ENCODE measurements at regions not wholly inside any gene's neighbourhood (a gene's known extent, or its start where the extent isn't known, plus 50 kb on each side); places are given as distances from the start of the nearest gene placed in this dataset.

DNA sequence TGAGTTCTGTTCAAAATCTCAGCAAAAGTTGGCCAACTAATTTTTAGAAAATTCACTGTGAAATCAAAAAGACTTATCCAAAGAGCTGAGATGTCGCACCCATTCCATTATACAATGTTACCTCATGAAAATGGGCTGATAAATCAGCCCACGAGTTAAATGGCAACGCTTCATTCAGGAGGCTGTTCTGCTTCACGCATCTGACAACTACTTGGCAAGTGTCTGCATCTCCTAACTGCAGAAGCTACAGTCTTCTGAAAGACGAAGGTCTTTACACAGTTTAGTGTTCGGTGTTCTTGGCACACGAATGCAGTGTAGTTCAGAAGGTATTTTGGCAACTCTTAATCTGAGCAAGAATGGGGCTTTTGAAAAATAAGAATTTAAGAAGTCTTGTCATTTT lies 166.6 kb upstream of the DKK2 start:
- intact Hi-C loops (cut with micrococcal nuclease; ENCODE audit: unreplicated experiment): no loop called here
- BruUV-seq (replicated peaks): no TSS peak
- CTCF ChIA-PET: no interaction called here

DNA sequence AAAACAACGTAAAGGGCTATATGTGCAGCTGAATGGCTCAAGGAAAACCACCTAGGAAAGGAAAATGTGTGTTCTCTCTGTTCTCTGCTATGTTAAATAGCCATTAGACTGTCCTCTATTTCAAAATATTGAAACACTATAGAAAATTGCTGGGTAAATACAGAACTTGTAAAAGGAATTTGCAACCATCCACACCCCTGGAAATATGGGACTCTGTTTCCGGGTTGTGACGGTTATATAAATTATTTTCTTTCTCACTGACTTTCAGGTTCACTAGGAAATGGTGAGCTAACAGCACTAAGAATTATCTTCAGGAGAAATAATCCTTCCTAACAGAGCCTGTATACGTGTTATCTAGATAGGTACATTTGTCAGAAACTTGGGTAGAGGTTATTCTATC lies 161.0 kb upstream of the DKK2 start:
- H3K27ac ChIP-seq (ENCODE audit: low read depth, low read length, poor library complexity, severe bottlenecking): no peak overlapping the region
- H3K27me3 ChIP-seq (replicated peaks; ENCODE audit: insufficient read depth, low read depth, low read length, poor library complexity): no peaks in the 10 kb centered on the region
- ChIA-PET CTCF (no interaction called here), POLR2A (ENCODE audit: low non-redundant PET) (no interaction called here)
- H3K9me3 ChIP-seq (ENCODE audit: low read depth, low read length, poor library complexity, severe bottlenecking): peaks cover 3% of the 10 kb centered on the region
- intact Hi-C loops (cut with micrococcal nuclease; ENCODE audit: unreplicated experiment): no loop called here
- H3K4me1 ChIP-seq (ENCODE audit: insufficient read depth, low read length, poor library complexity, severe bottlenecking): no peaks in the 10 kb centered on the region
- no peaks in the 10 kb centered on the region for H3K36me3 ChIP-seq (ENCODE audit: insufficient read depth, low read length, poor library complexity, severe bottlenecking)
- no peak overlapping the region for H3K4me3 ChIP-seq (ENCODE audit: low read depth, low read length, poor library complexity, severe bottlenecking)
- BruUV-seq (replicated peaks): no TSS peak
- no peak for DNase-seq (ENCODE audit: low spot score)
- no peak for TF ChIP-seq EZH2 (IDR thresholded peaks at IDR 0.05; ENCODE audit: borderline replicate concordance, low read depth, low read length, poor library complexity, severe bottlenecking)
- TF ChIP-seq, protein P1, sequence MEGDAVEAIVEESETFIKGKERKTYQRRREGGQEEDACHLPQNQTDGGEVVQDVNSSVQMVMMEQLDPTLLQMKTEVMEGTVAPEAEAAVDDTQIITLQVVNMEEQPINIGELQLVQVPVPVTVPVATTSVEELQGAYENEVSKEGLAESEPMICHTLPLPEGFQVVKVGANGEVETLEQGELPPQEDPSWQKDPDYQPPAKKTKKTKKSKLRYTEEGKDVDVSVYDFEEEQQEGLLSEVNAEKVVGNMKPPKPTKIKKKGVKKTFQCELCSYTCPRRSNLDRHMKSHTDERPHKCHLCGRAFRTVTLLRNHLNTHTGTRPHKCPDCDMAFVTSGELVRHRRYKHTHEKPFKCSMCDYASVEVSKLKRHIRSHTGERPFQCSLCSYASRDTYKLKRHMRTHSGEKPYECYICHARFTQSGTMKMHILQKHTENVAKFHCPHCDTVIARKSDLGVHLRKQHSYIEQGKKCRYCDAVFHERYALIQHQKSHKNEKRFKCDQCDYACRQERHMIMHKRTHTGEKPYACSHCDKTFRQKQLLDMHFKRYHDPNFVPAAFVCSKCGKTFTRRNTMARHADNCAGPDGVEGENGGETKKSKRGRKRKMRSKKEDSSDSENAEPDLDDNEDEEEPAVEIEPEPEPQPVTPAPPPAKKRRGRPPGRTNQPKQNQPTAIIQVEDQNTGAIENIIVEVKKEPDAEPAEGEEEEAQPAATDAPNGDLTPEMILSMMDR (conservative IDR thresholded peaks at IDR 0.05; ENCODE audit: low read depth, low read length): no peak

More for the DNA sequence above, 166.6 kb upstream of the DKK2 start:
- no peak for TF ChIP-seq EZH2 (IDR thresholded peaks at IDR 0.05; ENCODE audit: borderline replicate concordance, low read depth, low read length, poor library complexity, severe bottlenecking)
- TF ChIP-seq, protein P1 (conservative IDR thresholded peaks at IDR 0.05; ENCODE audit: low read depth, low read length): no peak
- Histone ChIP-seq H3K27ac (ENCODE audit: low read depth, low read length, poor library complexity, severe bottlenecking) (no peak overlapping the region), H3K36me3 (ENCODE audit: insufficient read depth, low read length, poor library complexity, severe bottlenecking) (no peaks in the 10 kb centered on the region), H3K9me3 (ENCODE audit: low read depth, low read length, poor library complexity, severe bottlenecking) (no peaks in the 10 kb centered on the region), H3K4me1 (ENCODE audit: insufficient read depth, low read length, poor library complexity, severe bottlenecking) (peaks cover 11% of the 10 kb centered on the region), H3K27me3 (replicated peaks; ENCODE audit: insufficient read depth, low read depth, low read length, poor library complexity) (no peaks in the 10 kb centered on the region), H3K4me3 (ENCODE audit: low read depth, low read length, poor library complexity, severe bottlenecking) (no peak overlapping the region)
- DNase-seq (ENCODE audit: low spot score): no peak
- POLR2A ChIA-PET (ENCODE audit: low non-redundant PET): no interaction called here

- ChIA-PET CTCF (no interaction called here), POLR2A (ENCODE audit: low non-redundant PET) (no interaction called here)
- intact Hi-C loops (cut with micrococcal nuclease; ENCODE audit: unreplicated experiment): no loop called here
- H3K4me3 ChIP-seq (ENCODE audit: low read depth, low read length, poor library complexity, severe bottlenecking): no peak overlapping the region
- H3K27me3 ChIP-seq (replicated peaks; ENCODE audit: insufficient read depth, low read depth, low read length, poor library complexity): no peaks in the 10 kb centered on the region
- TF ChIP-seq, protein P1 (conservative IDR thresholded peaks at IDR 0.05; ENCODE audit: low read depth, low read length): no peak
- TF ChIP-seq EZH2 (IDR thresholded peaks at IDR 0.05; ENCODE audit: borderline replicate concordance, low read depth, low read length, poor library complexity, severe bottlenecking): no peak
- H3K27ac ChIP-seq (ENCODE audit: low read depth, low read length, poor library complexity, severe bottlenecking): no peak overlapping the region
- no peaks in the 10 kb centered on the region for H3K4me1 ChIP-seq (ENCODE audit: insufficient read depth, low read length, poor library complexity, severe bottlenecking)
- H3K36me3 ChIP-seq (ENCODE audit: insufficient read depth, low read length, poor library complexity, severe bottlenecking): no peaks in the 10 kb centered on the region
- DNase-seq (ENCODE audit: low spot score): no peak
- no TSS peak for BruUV-seq (replicated peaks)
- peaks cover 6% of the 10 kb centered on the region for H3K9me3 ChIP-seq (ENCODE audit: low read depth, low read length, poor library complexity, severe bottlenecking)
Measured at GRCh38 chr4:107196312-107196711, 160.2 kb upstream of the DKK2 start.

All from A673 (cell line).